Psoas muscle (tissue), 7 donors: ENCODE measurements at regions not wholly inside any gene's neighbourhood (a gene's known extent, or its start where the extent isn't known, plus 50 kb on each side); places are given as distances from the start of the nearest gene placed in this dataset.
A peak's percentile ranks its signal among the peaks of the same experiment; 100 is the strongest.

Experiments
- ATAC-seq, 4 donors: fragments of 200-7000 bp; cut with Tn5 transposase; one replicate each; pipeline ENCODE4 v1.9.1; 2020; ENCODE audit warnings: moderate library complexity in 3 of 4, mild to moderate bottlenecking in 2 of 4
- DNase-seq, 2 donors: peaks; one replicate each; pipeline ENCODE4 v3.0.0-alpha.2; 2020
- H3K27ac ChIP-seq: fragments of 200-600 bp; one replicate; pipeline ENCODE4 v1.8.0; 2022
- H3K27me3 ChIP-seq, 3 donors: fragments of 200-600 bp in 1 of 3; one replicate each; pipeline versions ENCODE4 v1.6.1 to v1.8.0; 2013 to 2022; ENCODE audit warnings: low read length in 2 of 3, mild to moderate bottlenecking in 2 of 3, moderate library complexity in 1 of 3; ENCODE audit not compliant: insufficient read depth in 3 of 3
- H3K36me3 ChIP-seq, 2 donors: fragments of 200-600 bp in 1 of 2; one replicate each; pipeline versions ENCODE4 v1.6.1 to v1.8.0; 2013 to 2022; ENCODE audit warnings: low read depth in 1 of 2, mild to moderate bottlenecking in 1 of 2, moderate library complexity in 1 of 2; ENCODE audit not compliant: insufficient read depth in 1 of 2
- H3K4me1 ChIP-seq: fragments of 200-600 bp; one replicate; pipeline ENCODE4 v1.8.0; 2022
- H3K4me3 ChIP-seq: fragments of 200-600 bp; one replicate; pipeline ENCODE4 v1.8.0; 2022; ENCODE audit warnings: mild to moderate bottlenecking
- H3K9me3 ChIP-seq: fragments of 200-600 bp; one replicate; pipeline ENCODE4 v1.8.0; 2022
- CTCF ChIP-seq: fragments of 200-600 bp; IDR thresholded peaks from one replicate; pipeline ENCODE4 v1.8.0; 2022; ENCODE audit warnings: antibody characterized with exemption
- WGBS, 3 donors: extraction: QIAGEN DNeasy Blood & Tissue Kit; methylation state at CpG; one replicate each; pipeline versions ENCODE4 v1.1.6 to v1.1.7; 2013; 5-methylcytosine and 5-hydroxymethylcytosine counted together
- intact Hi-C, 2 donors: fragments of 100-400 bp; cut with DNase I; formaldehyde crosslinking; loops; one replicate each; pipeline versions ENCODE4 v1.11.0 to v1.14.2; 2022
- donor health status: healthy with polysubstance abuse.
- donor health status: DM: no; HTN: no; CAD: no; lungs with moderate emphysema.
- donor health status: Bipolar disorder and iron deficiency.
- donor health status: healthy.
- donor health status: DM: yes; HTN: yes; CAD: no.
- donor health status: DM: no; HTN: no; CAD: no.
- donor health status: DM: yes; HTN: yes; CAD: no.

- TF ChIP-seq CTCF = no peak
- 85 to 90% (median 88%) methylated on average over 5 of the region's 5 CpGs for WGBS, 3 donors
- H3K4me1 ChIP-seq = no peaks in the 10 kb centered on the region
- ATAC-seq (no peak), DNase-seq (no peak)
- H3K9me3 ChIP-seq = no peaks in the 10 kb centered on the region
- peaks cover 0 to 19% (median 0%) of the 10 kb centered on the region in 3 donors for H3K27me3 ChIP-seq
- H3K4me3 ChIP-seq = no peak overlapping the region
- intact Hi-C loops = no loop called here
- no peaks in the 10 kb centered on the region for H3K36me3 ChIP-seq
- no peak overlapping the region for H3K27ac ChIP-seq
Observed at GRCh38 chr1:30638811-30639210, 84.6 kb downstream of the MATN1 start.

GRCh38 chr1:30638086-30638485 lies 85.3 kb downstream of the MATN1 start:
- Histone ChIP-seq H3K4me1 (no peaks in the 10 kb centered on the region), H3K4me3 (no peak overlapping the region), H3K9me3 (no peaks in the 10 kb centered on the region), H3K27me3 (peaks cover 0 to 12% (median 0%) of the 10 kb centered on the region in 3 donors), H3K27ac (no peak overlapping the region), H3K36me3 (no peaks in the 10 kb centered on the region)
- intact Hi-C loops = no loop called here
- ATAC-seq (no peak), DNase-seq (no peak)
- whole genome bisulfite sequencing, 3 donors = 83 to 85% (median 85%) methylated on average over 4 of the region's 4 CpGs
- TF ChIP-seq CTCF = no peak

- DNase-seq (no peak), ATAC-seq (peak in 1 of 4 donors; percentile 28)
- peaks cover 0 to 5% (median 0%) of the 10 kb centered on the region in 3 donors for H3K27me3 ChIP-seq
- 60 to 69% (median 62%) methylated on average over 12 of the region's 12 CpGs for WGBS, 3 donors
- H3K9me3 ChIP-seq = no peaks in the 10 kb centered on the region
- no peak overlapping the region for H3K4me3 ChIP-seq
- intact Hi-C loops = no loop called here
- H3K36me3 ChIP-seq = no peaks in the 10 kb centered on the region
- H3K27ac ChIP-seq = no peak overlapping the region
- TF ChIP-seq CTCF = no peak
- H3K4me1 ChIP-seq = no peaks in the 10 kb centered on the region
Observed at GRCh38 chr1:30637183-30637980, 86.0 kb downstream of the MATN1 start.

- Histone ChIP-seq H3K9me3 (no peaks in the 10 kb centered on the region), H3K27ac (no peak overlapping the region), H3K36me3 (no peaks in the 10 kb centered on the region), H3K4me3 (no peak overlapping the region), H3K27me3 (no peaks in the 10 kb centered on the region), H3K4me1 (no peaks in the 10 kb centered on the region)
- no peak for TF ChIP-seq CTCF
- intact Hi-C loops = no loop called here
- DNase-seq (no peak), ATAC-seq (no peak)
- 84 to 87% (median 86%) methylated on average over 5 of the region's 5 CpGs for WGBS, 3 donors
Observed at GRCh38 chr1:30636621-30637020, 86.8 kb downstream of the MATN1 start.
